ENCODE measurements at regions not wholly inside any gene's neighbourhood (a gene's known extent, or its start where the extent isn't known, plus 50 kb on each side); places are given as distances from the start of the nearest gene placed in this dataset.

- BruUV-seq (replicated peaks): no TSS peak
- Histone ChIP-seq H3K9ac (ENCODE audit: low read length) (no peak overlapping the region), H2AFZ (ENCODE audit: low read depth, low read length, poor library complexity, severe bottlenecking) (no peak overlapping the region), H3K9me3 (ENCODE audit: control insufficient read depth in 1 of 2, insufficient read depth in 1 of 2, low read depth in 1 of 2, low read length in 2 of 2) (no peaks in the 10 kb centered on the region), H4K20me1 (ENCODE audit: insufficient read depth) (no peaks in the 10 kb centered on the region), H3K36me3 (ENCODE audit: control insufficient read depth in 1 of 2, insufficient read depth in 2 of 2, low read length in 2 of 2) (no peaks in the 10 kb centered on the region), H3K4me2 (ENCODE audit: low read length) (no peak overlapping the region), H3K4me1 (ENCODE audit: control insufficient read depth in 1 of 2, insufficient read depth in 2 of 2, low read length in 2 of 2) (no peaks in the 10 kb centered on the region), H3K27ac (ENCODE audit: low read depth, low read length) (no peak overlapping the region), H3K79me2 (ENCODE audit: insufficient read depth, low read length) (no peaks in the 10 kb centered on the region), H3K4me3 (replicated peaks in 1 of 2; ENCODE audit: low read depth in 1 of 2, low read length in 2 of 2) (no peak overlapping the region), H3K27me3 (ENCODE audit: insufficient read depth, low read length) (peaks cover 32% of the 10 kb centered on the region), H3K9me2 (ENCODE audit: insufficient read depth) (no peaks in the 10 kb centered on the region)
- DNase-seq (ENCODE audit: low read depth, low spot score) (no peak), ATAC-seq (no peak)
- CTCF ChIA-PET: interaction anchor here (1.3 to 2.6 kb wide), 2 partner anchors 8 to 10 kb away, joined by 3 to 14 read pairs; no protein-coding TSS in a partner anchor
- intact Hi-C loops (cut with micrococcal nuclease): no loop called here
- RAD21 ChIA-PET (ENCODE audit: low non-redundant PET in 1 of 2, low total read pairs in 2 of 2, uncharacterized antibody in 2 of 2, unreplicated experiment in 2 of 2): no interaction called here
- POLR2A ChIA-PET: no interaction called here
- TF ChIP-seq ZNF274 (IDR thresholded peaks at IDR 0.05; ENCODE audit: low read depth, low read length) (no peak), EZH2phosphoT487 (IDR thresholded peaks at IDR 0.05; ENCODE audit: borderline replicate concordance) (no peak), POLR2A (IDR thresholded peaks at IDR 0.05; ENCODE audit: borderline replicate concordance, extremely low read depth, insufficient read depth, insufficient read length) (no peak), POLR2AphosphoS5 (IDR thresholded peaks at IDR 0.05; ENCODE audit: low read depth, low read length) (no peak), ZBTB33 (IDR thresholded peaks at IDR 0.05; ENCODE audit: extremely low read depth, insufficient replicate concordance, low read length) (no peak), CTCF (IDR thresholded peaks at IDR 0.05 in 2 of 3, conservative IDR thresholded peaks at IDR 0.05 in 1 of 3; ENCODE audit: borderline replicate concordance in 1 of 3, insufficient read depth in 1 of 3, low read depth in 2 of 3, low read length in 2 of 3) (no peak), EGR1 (IDR thresholded peaks at IDR 0.05; ENCODE audit: low read depth) (no peak), SRF (IDR thresholded peaks at IDR 0.05; ENCODE audit: low read depth) (no peak), JUND (IDR thresholded peaks at IDR 0.05) (no peak), CEBPB (IDR thresholded peaks at IDR 0.05; ENCODE audit: low read depth) (no peak), SP1 (IDR thresholded peaks at IDR 0.05; ENCODE audit: low read depth) (no peak), REST (IDR thresholded peaks at IDR 0.05; ENCODE audit: low read depth) (no peak), CBX3 (IDR thresholded peaks at IDR 0.05; ENCODE audit: low read depth) (no peak), EZH2 (IDR thresholded peaks at IDR 0.05) (no peak), RAD21 (IDR thresholded peaks at IDR 0.05; ENCODE audit: low read depth) (no peak), ATF3 (IDR thresholded peaks at IDR 0.05) (no peak), YY1 (IDR thresholded peaks at IDR 0.05; ENCODE audit: extremely low read depth, insufficient replicate concordance, low read depth, low read length) (no peak), MAX (IDR thresholded peaks at IDR 0.05) (no peak), FOSL1 (IDR thresholded peaks at IDR 0.05; ENCODE audit: low read depth) (no peak)
Measured at GRCh38 chr15:23506762-23507161, 58.7 kb upstream of the MKRN3 start.

Measured in HCT116 (cell line).